HCT116 (cell line): ENCODE measurements at regions not wholly inside any gene's neighbourhood (a gene's known extent, or its start where the extent isn't known, plus 50 kb on each side); places are given as distances from the start of the nearest gene placed in this dataset.

Source experiments
- ATAC-seq: fragments of 200-7000 bp; cut with Tn5 transposase; 2 replicates; pipeline ENCODE4 v1.9.1; 2020; ENCODE audit warnings: mild to moderate bottlenecking, moderate library complexity
- BruUV-seq: library from RNA; stranded (reverse); fragments of 400-500 nt; replicated peaks from 2 replicates; lab custom pipeline; 2021; lab: Mats Ljungman, UMichigan
- CTCF ChIA-PET: fragments of 300-600 bp; sonication (Branson Sonifier 250); formaldehyde crosslinking; loops from one replicate; lab custom pipeline; 2021; ENCODE audit warnings: antibody characterized with exemption; lab: Charles Lee
- POLR2A ChIA-PET: fragments of 300-600, 350-600 bp; sonication (Branson Sonifier 250); formaldehyde crosslinking; loops from one replicate; lab custom pipeline; 2021; ENCODE audit warnings: antibody characterized with exemption; lab: Charles Lee
- RAD21 ChIA-PET, 2 experiments: fragments of 300-600 bp; sonication (Branson Sonifier 250); formaldehyde crosslinking; loops; one replicate each; lab custom pipeline; 2023; ENCODE audit warnings: low total read pairs in 2 of 2; ENCODE audit not compliant: uncharacterized antibody in 2 of 2, unreplicated experiment in 2 of 2, low non-redundant PET in 1 of 2; lab: Charles Lee
- DNase-seq: peaks from one replicate; pipeline ENCODE4 v3.0.0-alpha.2; 2010; ENCODE audit warnings: low read depth, low spot score
- H2AFZ ChIP-seq: fragments of 200-600 bp; shearing (Covaris generic), sonication (generic); 2 replicates; pipeline ENCODE4 v1.6.1; 2017; ENCODE audit warnings: low read depth, mixed run types, mixed read lengths, antibody characterized with exemption, low read length; ENCODE audit not compliant: poor library complexity, severe bottlenecking
- H3K27ac ChIP-seq: 2 replicates; pipeline ENCODE4 v1.5.1; 2012; ENCODE audit warnings: low read depth, low read length
- H3K27me3 ChIP-seq: fragments of 200-600 bp; sonication (generic); 2 replicates; pipeline ENCODE4 v1.6.1; 2016; ENCODE audit warnings: mixed run types, low read length, mixed read lengths; ENCODE audit not compliant: insufficient read depth
- H3K36me3 ChIP-seq, 2 experiments: fragments of 200-500 bp in 1 of 2; fragments of 200-600 bp in 1 of 2; sonication (Bioruptor generic) in 1 of 2; sonication (generic) in 1 of 2; 2 replicates each; pipeline versions ENCODE4 v1.5.1 to v1.6.1; 2014 to 2016; ENCODE audit warnings: low read length in 2 of 2, inconsistent platforms in 1 of 2, mixed read lengths in 1 of 2, mixed run types in 1 of 2; ENCODE audit not compliant: insufficient read depth in 2 of 2, control insufficient read depth in 1 of 2
- H3K4me1 ChIP-seq, 2 experiments: fragments of 200-600 bp in 1 of 2; sonication (generic) in 1 of 2; 2 replicates each; pipeline versions ENCODE4 v1.5.1 to v1.6.1; 2012 to 2017; ENCODE audit warnings: low read length in 2 of 2, inconsistent platforms in 1 of 2, mild to moderate bottlenecking in 1 of 2, mixed read lengths in 1 of 2, mixed run types in 1 of 2, moderate library complexity in 1 of 2; ENCODE audit not compliant: insufficient read depth in 2 of 2, control insufficient read depth in 1 of 2
- H3K4me2 ChIP-seq: fragments of 200-600 bp; sonication (generic); 2 replicates; pipeline ENCODE4 v1.6.1; 2017; ENCODE audit warnings: mixed run types, low read length, mixed read lengths
- H3K4me3 ChIP-seq, 2 experiments: fragments of 200-600 bp in 1 of 2; sonication (generic) in 1 of 2; replicated peaks in 1 of 2; 2 replicates each; pipeline ENCODE4 v1.5.1; 2011 to 2016; ENCODE audit warnings: low read length in 2 of 2, control low read depth in 1 of 2, low read depth in 1 of 2, mild to moderate bottlenecking in 1 of 2, mixed read lengths in 1 of 2, mixed run types in 1 of 2
- H3K79me2 ChIP-seq: fragments of 200-600 bp; sonication (generic); 2 replicates; pipeline ENCODE4 v1.6.1; 2017; ENCODE audit warnings: mild to moderate bottlenecking, mixed run types, low read length, moderate library complexity, mixed read lengths; ENCODE audit not compliant: insufficient read depth
- H3K9ac ChIP-seq: fragments of 200-600 bp; sonication (generic); 2 replicates; pipeline ENCODE4 v1.6.1; 2016; ENCODE audit warnings: low read length, mixed read lengths
- H3K9me2 ChIP-seq: fragments of 200-600 bp; sonication (generic), shearing (Covaris generic); 2 replicates; pipeline ENCODE4 v1.6.1; 2017; ENCODE audit warnings: mixed run types, mild to moderate bottlenecking, moderate library complexity; ENCODE audit not compliant: insufficient read depth
- H3K9me3 ChIP-seq, 2 experiments: fragments of 200-500 bp in 1 of 2; fragments of 200-600 bp in 1 of 2; sonication (Bioruptor generic) in 1 of 2; sonication (generic) in 1 of 2; 2 replicates each; pipeline ENCODE4 v1.6.1; 2014 to 2017; ENCODE audit warnings: low read length in 2 of 2, mixed read lengths in 2 of 2, inconsistent platforms in 1 of 2, low read depth in 1 of 2, mild to moderate bottlenecking in 1 of 2, mixed run types in 1 of 2, moderate library complexity in 1 of 2; ENCODE audit not compliant: control insufficient read depth in 1 of 2, insufficient read depth in 1 of 2
- H4K20me1 ChIP-seq: fragments of 200-600 bp; sonication (generic), shearing (Covaris generic); 2 replicates; pipeline ENCODE4 v1.6.1; 2017; ENCODE audit warnings: mixed run types, mild to moderate bottlenecking, moderate library complexity; ENCODE audit not compliant: insufficient read depth
- CEBPB ChIP-seq: IDR thresholded peaks from 2 replicates; pipeline ENCODE4 v1.6.1; 2012; ENCODE audit warnings: low read depth
- EGR1 ChIP-seq: IDR thresholded peaks from 2 replicates; pipeline ENCODE4 v1.6.1; 2012; ENCODE audit warnings: low read depth
- ELF1 ChIP-seq: IDR thresholded peaks from 2 replicates; pipeline ENCODE4 v1.6.1; 2012; ENCODE audit warnings: low read depth, borderline replicate concordance
- EZH2 ChIP-seq: fragments of 200-600 bp; sonication (generic); IDR thresholded peaks from 2 replicates; pipeline ENCODE4 v1.6.1; 2017; ENCODE audit warnings: antibody characterized with exemption, mixed run types
- FOSL1 ChIP-seq: IDR thresholded peaks from 2 replicates; pipeline ENCODE4 v1.6.1; 2012; ENCODE audit warnings: low read depth
- JUND ChIP-seq: IDR thresholded peaks from 2 replicates; pipeline ENCODE4 v1.6.1; 2012
- POLR2A ChIP-seq: IDR thresholded peaks from 2 replicates; pipeline ENCODE4 v1.7.0; 2011; ENCODE audit warnings: borderline replicate concordance; ENCODE audit not compliant: insufficient read depth, insufficient read length; ENCODE audit errors: extremely low read depth
- POLR2AphosphoS5 ChIP-seq: IDR thresholded peaks from 2 replicates; pipeline ENCODE4 v1.6.1; 2011; ENCODE audit warnings: mild to moderate bottlenecking, low read depth, low read length, moderate library complexity
- RAD21 ChIP-seq: IDR thresholded peaks from 2 replicates; pipeline ENCODE4 v1.6.1; 2012; ENCODE audit warnings: low read depth, mild to moderate bottlenecking
- SIN3A ChIP-seq: IDR thresholded peaks from 2 replicates; pipeline ENCODE4 v1.6.1; 2012; ENCODE audit warnings: low read depth
- SRF ChIP-seq: IDR thresholded peaks from 2 replicates; pipeline ENCODE4 v1.6.1; 2012; ENCODE audit warnings: low read depth
- TCF7L2 ChIP-seq: IDR thresholded peaks from 2 replicates; pipeline ENCODE4 v1.7.0; 2011; ENCODE audit warnings: borderline replicate concordance, inconsistent platforms; ENCODE audit not compliant: insufficient read depth, insufficient read length; ENCODE audit errors: extremely low read depth
- ZFX ChIP-seq: fragments of 450-650 bp; IDR thresholded peaks from 2 replicates; pipeline ENCODE4 v1.6.1; 2017
- ZNF274 ChIP-seq: fragments of 200-500 bp; sonication (Bioruptor generic); IDR thresholded peaks from 2 replicates; pipeline ENCODE4 v1.6.1; 2014; ENCODE audit warnings: mild to moderate bottlenecking, low read depth, low read length, inconsistent platforms
- intact Hi-C: fragments of 100-400 bp; cut with micrococcal nuclease; formaldehyde crosslinking; loops from 2 replicates; pipeline ENCODE4 v1.10.0; 2022
- TF ChIP-seq, protein P1 (sequence below): IDR thresholded peaks from 2 replicates; pipeline ENCODE4 v1.6.1; 2012; ENCODE audit warnings: low read depth
- TF ChIP-seq, protein P2 (sequence below): IDR thresholded peaks from 2 replicates; pipeline ENCODE4 v1.6.1; 2011; ENCODE audit warnings: mild to moderate bottlenecking, low read length, moderate library complexity; ENCODE audit not compliant: insufficient replicate concordance; ENCODE audit errors: extremely low read depth
- TF ChIP-seq, protein P3 (sequence below): IDR thresholded peaks from 2 replicates; pipeline ENCODE4 v1.6.1; 2012
- TF ChIP-seq, protein P4 (sequence below), 3 experiments: fragments of 200-600 bp in 1 of 3; sonication (generic) in 1 of 3; IDR thresholded peaks in 2 of 3; conservative IDR thresholded peaks in 1 of 3; 2 replicates each; pipeline ENCODE4 v1.5.1; 2012 to 2017; ENCODE audit warnings: low read depth in 2 of 3, low read length in 2 of 3, antibody characterized with exemption in 1 of 3, borderline replicate concordance in 1 of 3, control low read depth in 1 of 3, mild to moderate bottlenecking in 1 of 3, mixed read lengths in 1 of 3, mixed run types in 1 of 3, moderate library complexity in 1 of 3; ENCODE audit not compliant: insufficient read depth in 1 of 3

DNA sequence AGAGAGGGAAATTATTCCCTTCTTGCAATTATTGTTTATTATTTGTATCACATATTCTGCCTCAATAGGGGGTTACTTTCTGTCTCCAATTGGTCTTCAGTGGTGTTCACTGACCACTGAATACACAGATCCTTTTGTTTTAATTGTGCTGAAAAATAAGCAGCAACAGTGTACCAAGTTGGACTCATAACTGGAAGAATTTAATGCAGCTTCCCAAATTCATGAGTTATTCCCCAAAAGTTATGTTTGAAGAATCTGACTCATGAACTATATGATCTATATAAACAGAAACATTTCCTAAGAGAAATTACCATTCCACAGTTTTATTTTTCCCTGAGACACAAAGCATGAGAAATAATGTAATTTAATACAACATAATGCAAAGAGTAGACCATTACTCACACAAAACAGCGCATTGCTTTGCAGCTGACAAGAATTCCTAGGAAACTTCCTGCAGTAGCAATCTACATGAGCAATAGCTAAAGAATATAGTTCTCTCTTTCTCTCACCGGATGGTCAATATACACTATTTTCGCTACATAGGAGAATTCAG is 479.2 kb downstream of the HTR7 start:
- no TSS peak for BruUV-seq
- ChIA-PET CTCF (no interaction called here), POLR2A (no interaction called here), RAD21 (no interaction called here)
- ATAC-seq, result no peak
- H3K9me2 ChIP-seq, result no peaks in the 10 kb centered on the region
- no peak overlapping the region for H2AFZ ChIP-seq
- H3K4me2 ChIP-seq, result no peak overlapping the region
- H3K4me1 ChIP-seq, result no peaks in the 10 kb centered on the region
- intact Hi-C loops, result no loop called here
- no peaks in the 10 kb centered on the region for H3K79me2 ChIP-seq
- TF ChIP-seq RAD21 (no peak), CEBPB (no peak), ELF1 (no peak), JUND (no peak), POLR2AphosphoS5 (no peak), EGR1 (no peak), EZH2 (no peak), ZNF274 (no peak), ZFX (no peak), SIN3A (no peak), POLR2A (no peak), FOSL1 (no peak), SRF (no peak), TCF7L2 (no peak)
- TF ChIP-seq, protein P1, sequence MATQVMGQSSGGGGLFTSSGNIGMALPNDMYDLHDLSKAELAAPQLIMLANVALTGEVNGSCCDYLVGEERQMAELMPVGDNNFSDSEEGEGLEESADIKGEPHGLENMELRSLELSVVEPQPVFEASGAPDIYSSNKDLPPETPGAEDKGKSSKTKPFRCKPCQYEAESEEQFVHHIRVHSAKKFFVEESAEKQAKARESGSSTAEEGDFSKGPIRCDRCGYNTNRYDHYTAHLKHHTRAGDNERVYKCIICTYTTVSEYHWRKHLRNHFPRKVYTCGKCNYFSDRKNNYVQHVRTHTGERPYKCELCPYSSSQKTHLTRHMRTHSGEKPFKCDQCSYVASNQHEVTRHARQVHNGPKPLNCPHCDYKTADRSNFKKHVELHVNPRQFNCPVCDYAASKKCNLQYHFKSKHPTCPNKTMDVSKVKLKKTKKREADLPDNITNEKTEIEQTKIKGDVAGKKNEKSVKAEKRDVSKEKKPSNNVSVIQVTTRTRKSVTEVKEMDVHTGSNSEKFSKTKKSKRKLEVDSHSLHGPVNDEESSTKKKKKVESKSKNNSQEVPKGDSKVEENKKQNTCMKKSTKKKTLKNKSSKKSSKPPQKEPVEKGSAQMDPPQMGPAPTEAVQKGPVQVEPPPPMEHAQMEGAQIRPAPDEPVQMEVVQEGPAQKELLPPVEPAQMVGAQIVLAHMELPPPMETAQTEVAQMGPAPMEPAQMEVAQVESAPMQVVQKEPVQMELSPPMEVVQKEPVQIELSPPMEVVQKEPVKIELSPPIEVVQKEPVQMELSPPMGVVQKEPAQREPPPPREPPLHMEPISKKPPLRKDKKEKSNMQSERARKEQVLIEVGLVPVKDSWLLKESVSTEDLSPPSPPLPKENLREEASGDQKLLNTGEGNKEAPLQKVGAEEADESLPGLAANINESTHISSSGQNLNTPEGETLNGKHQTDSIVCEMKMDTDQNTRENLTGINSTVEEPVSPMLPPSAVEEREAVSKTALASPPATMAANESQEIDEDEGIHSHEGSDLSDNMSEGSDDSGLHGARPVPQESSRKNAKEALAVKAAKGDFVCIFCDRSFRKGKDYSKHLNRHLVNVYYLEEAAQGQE, result no peak
- TF ChIP-seq, protein P2, sequence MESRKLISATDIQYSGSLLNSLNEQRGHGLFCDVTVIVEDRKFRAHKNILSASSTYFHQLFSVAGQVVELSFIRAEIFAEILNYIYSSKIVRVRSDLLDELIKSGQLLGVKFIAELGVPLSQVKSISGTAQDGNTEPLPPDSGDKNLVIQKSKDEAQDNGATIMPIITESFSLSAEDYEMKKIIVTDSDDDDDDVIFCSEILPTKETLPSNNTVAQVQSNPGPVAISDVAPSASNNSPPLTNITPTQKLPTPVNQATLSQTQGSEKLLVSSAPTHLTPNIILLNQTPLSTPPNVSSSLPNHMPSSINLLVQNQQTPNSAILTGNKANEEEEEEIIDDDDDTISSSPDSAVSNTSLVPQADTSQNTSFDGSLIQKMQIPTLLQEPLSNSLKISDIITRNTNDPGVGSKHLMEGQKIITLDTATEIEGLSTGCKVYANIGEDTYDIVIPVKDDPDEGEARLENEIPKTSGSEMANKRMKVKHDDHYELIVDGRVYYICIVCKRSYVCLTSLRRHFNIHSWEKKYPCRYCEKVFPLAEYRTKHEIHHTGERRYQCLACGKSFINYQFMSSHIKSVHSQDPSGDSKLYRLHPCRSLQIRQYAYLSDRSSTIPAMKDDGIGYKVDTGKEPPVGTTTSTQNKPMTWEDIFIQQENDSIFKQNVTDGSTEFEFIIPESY, result no peak
- TF ChIP-seq, protein P3, sequence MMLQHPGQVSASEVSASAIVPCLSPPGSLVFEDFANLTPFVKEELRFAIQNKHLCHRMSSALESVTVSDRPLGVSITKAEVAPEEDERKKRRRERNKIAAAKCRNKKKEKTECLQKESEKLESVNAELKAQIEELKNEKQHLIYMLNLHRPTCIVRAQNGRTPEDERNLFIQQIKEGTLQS, result no peak
- TF ChIP-seq, protein P4, sequence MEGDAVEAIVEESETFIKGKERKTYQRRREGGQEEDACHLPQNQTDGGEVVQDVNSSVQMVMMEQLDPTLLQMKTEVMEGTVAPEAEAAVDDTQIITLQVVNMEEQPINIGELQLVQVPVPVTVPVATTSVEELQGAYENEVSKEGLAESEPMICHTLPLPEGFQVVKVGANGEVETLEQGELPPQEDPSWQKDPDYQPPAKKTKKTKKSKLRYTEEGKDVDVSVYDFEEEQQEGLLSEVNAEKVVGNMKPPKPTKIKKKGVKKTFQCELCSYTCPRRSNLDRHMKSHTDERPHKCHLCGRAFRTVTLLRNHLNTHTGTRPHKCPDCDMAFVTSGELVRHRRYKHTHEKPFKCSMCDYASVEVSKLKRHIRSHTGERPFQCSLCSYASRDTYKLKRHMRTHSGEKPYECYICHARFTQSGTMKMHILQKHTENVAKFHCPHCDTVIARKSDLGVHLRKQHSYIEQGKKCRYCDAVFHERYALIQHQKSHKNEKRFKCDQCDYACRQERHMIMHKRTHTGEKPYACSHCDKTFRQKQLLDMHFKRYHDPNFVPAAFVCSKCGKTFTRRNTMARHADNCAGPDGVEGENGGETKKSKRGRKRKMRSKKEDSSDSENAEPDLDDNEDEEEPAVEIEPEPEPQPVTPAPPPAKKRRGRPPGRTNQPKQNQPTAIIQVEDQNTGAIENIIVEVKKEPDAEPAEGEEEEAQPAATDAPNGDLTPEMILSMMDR (IDR thresholded peaks at IDR 0.05 in 2 of 3, conservative IDR thresholded peaks at IDR 0.05 in 1 of 3; ENCODE audit: borderline replicate concordance in 1 of 3, insufficient read depth in 1 of 3, low read depth in 2 of 3, low read length in 2 of 3), result no peak
- DNase-seq, result no peak
- H3K27me3 ChIP-seq, result no peaks in the 10 kb centered on the region
- H3K9me3 ChIP-seq, result no peaks in the 10 kb centered on the region
- H3K27ac ChIP-seq, result no peak overlapping the region
- no peak overlapping the region for H3K9ac ChIP-seq
- no peak overlapping the region for H3K4me3 ChIP-seq
- no peaks in the 10 kb centered on the region for H3K36me3 ChIP-seq
- H4K20me1 ChIP-seq, result no peaks in the 10 kb centered on the region
